Neural cell (in vitro differentiated cells): ENCODE measurements at regions not wholly inside any gene's neighbourhood (a gene's known extent, or its start where the extent isn't known, plus 50 kb on each side); places are given as distances from the start of the nearest gene placed in this dataset.

Source experiments
- H2AFZ ChIP-seq: fragments of 200-600, 300-800 bp; sonication (generic), shearing (Covaris generic); 2 replicates; pipeline ENCODE4 v1.6.0; 2014; ENCODE audit warnings: low read depth, mild to moderate bottlenecking, antibody characterized with exemption, low read length, moderate library complexity
- H3F3A ChIP-seq: fragments of 200-600 bp; shearing (Covaris generic); 2 replicates; pipeline ENCODE4 v1.6.1; 2016; ENCODE audit warnings: mild to moderate bottlenecking, moderate library complexity, mixed read lengths, antibody characterized with exemption, low read length; ENCODE audit not compliant: insufficient read depth, poor library complexity, severe bottlenecking
- H3K27ac ChIP-seq: fragments of 200-600, 300-800 bp; sonication (generic), shearing (Covaris generic); 2 replicates; pipeline ENCODE4 v1.5.1; 2014; ENCODE audit warnings: mild to moderate bottlenecking, low read length, moderate library complexity
- H3K27me3 ChIP-seq: fragments of 300-800, 200-600 bp; sonication (generic), shearing (Covaris generic); 2 replicates; pipeline ENCODE4 v1.6.0; 2014; ENCODE audit warnings: mild to moderate bottlenecking, low read depth, low read length, moderate library complexity; ENCODE audit not compliant: insufficient read depth
- H3K36me3 ChIP-seq: fragments of 300-800, 200-600 bp; sonication (generic), shearing (Covaris generic); 2 replicates; pipeline ENCODE4 v1.5.1; 2014; ENCODE audit warnings: mild to moderate bottlenecking, antibody characterized with exemption, low read length, moderate library complexity; ENCODE audit not compliant: insufficient read depth
- H3K4me2 ChIP-seq: fragments of 300-800, 200-600 bp; sonication (generic), shearing (Covaris generic); 2 replicates; pipeline ENCODE4 v1.6.0; 2014; ENCODE audit warnings: mild to moderate bottlenecking, low read length
- H3K4me3 ChIP-seq: fragments of 300-800, 200-600 bp; sonication (generic), shearing (Covaris generic); 2 replicates; pipeline ENCODE4 v1.5.1; 2014; ENCODE audit warnings: mild to moderate bottlenecking, low read length, moderate library complexity
- H3K79me2 ChIP-seq: fragments of 200-600 bp; shearing (Covaris generic); replicated peaks from 2 replicates; pipeline ENCODE4 v1.6.0; 2014; ENCODE audit warnings: mild to moderate bottlenecking, low read length, moderate library complexity; ENCODE audit not compliant: insufficient read depth
- H3K9ac ChIP-seq: fragments of 300-800, 200-600 bp; sonication (generic), shearing (Covaris generic); 2 replicates; pipeline ENCODE4 v1.6.1; 2016; ENCODE audit warnings: mild to moderate bottlenecking, low read length, mixed read lengths
- H3K9me2 ChIP-seq: fragments of 200-600 bp; shearing (Covaris generic); 2 replicates; pipeline ENCODE4 v1.6.1; 2016; ENCODE audit warnings: mild to moderate bottlenecking, low read length, mixed read lengths; ENCODE audit not compliant: insufficient read depth
- H3K9me3 ChIP-seq: fragments of 200-600, 300-800 bp; sonication (generic), shearing (Covaris generic); 2 replicates; pipeline ENCODE4 v1.6.1; 2016; ENCODE audit warnings: mild to moderate bottlenecking, mixed run types, low read length, moderate library complexity, mixed read lengths
- H4K20me1 ChIP-seq: fragments of 200-600 bp; shearing (Covaris generic); 2 replicates; pipeline ENCODE4 v1.6.1; 2016; ENCODE audit warnings: mild to moderate bottlenecking, mixed run types; ENCODE audit not compliant: insufficient read depth
- CTCF ChIP-seq: fragments of 450-650 bp; IDR thresholded peaks from 2 replicates; pipeline ENCODE4 v1.5.1; 2014; ENCODE audit warnings: antibody characterized with exemption, mild to moderate bottlenecking, moderate library complexity; ENCODE audit not compliant: poor library complexity, severe bottlenecking
- EP300 ChIP-seq: fragments of 450-650 bp; conservative IDR thresholded peaks from 2 replicates; pipeline ENCODE4 v1.6.1; 2014; ENCODE audit warnings: antibody characterized with exemption, mild to moderate bottlenecking, moderate library complexity; ENCODE audit not compliant: poor library complexity, severe bottlenecking
- EZH2 ChIP-seq: fragments of 200-600, 300-800 bp; shearing (Covaris generic), sonication (generic); IDR thresholded peaks from 2 replicates; pipeline ENCODE4 v1.6.1; 2014; ENCODE audit warnings: antibody characterized with exemption, low read length, borderline replicate concordance, mild to moderate bottlenecking; ENCODE audit not compliant: insufficient read depth, poor library complexity, severe bottlenecking
- MXI1 ChIP-seq: fragments of 450-650 bp; conservative IDR thresholded peaks from 2 replicates; pipeline ENCODE4 v1.6.1; 2014; ENCODE audit warnings: antibody characterized with exemption, mild to moderate bottlenecking; ENCODE audit not compliant: poor library complexity, severe bottlenecking
- POLR2AphosphoS5 ChIP-seq: IDR thresholded peaks from 2 replicates; pipeline ENCODE4 v1.6.1; 2012
- RAD21 ChIP-seq: fragments of 450-650 bp; conservative IDR thresholded peaks from 2 replicates; pipeline ENCODE4 v1.6.1; 2014; ENCODE audit warnings: antibody characterized with exemption, mild to moderate bottlenecking, moderate library complexity
- REST ChIP-seq: IDR thresholded peaks from 2 replicates; pipeline ENCODE4 v1.6.1; 2012; ENCODE audit warnings: borderline replicate concordance
- SMC3 ChIP-seq: fragments of 450-650 bp; conservative IDR thresholded peaks from 2 replicates; pipeline ENCODE4 v1.6.1; 2014; ENCODE audit warnings: antibody characterized with exemption, mild to moderate bottlenecking, moderate library complexity; ENCODE audit not compliant: poor library complexity
- TAF1 ChIP-seq: IDR thresholded peaks from 2 replicates; pipeline ENCODE4 v1.6.1; 2012; ENCODE audit warnings: low read depth

GRCh38 chr2:221771297-221771696 lies 199.2 kb upstream of the EPHA4 start:
- Histone ChIP-seq H3K9ac (no peak overlapping the region), H4K20me1 (no peaks in the 10 kb centered on the region), H3K27me3 (no peaks in the 10 kb centered on the region), H3K9me2 (no peaks in the 10 kb centered on the region), H3K79me2 (no peaks in the 10 kb centered on the region), H2AFZ (no peak overlapping the region), H3K36me3 (no peaks in the 10 kb centered on the region), H3K4me2 (no peak overlapping the region), H3K27ac (no peak overlapping the region), H3K9me3 (no peaks in the 10 kb centered on the region), H3K4me3 (no peak overlapping the region), H3F3A (no peaks in the 10 kb centered on the region)
- no peak for TF ChIP-seq CTCF
- no peak for TF ChIP-seq POLR2AphosphoS5
- TF ChIP-seq REST, result no peak
- no peak for TF ChIP-seq EP300
- TF ChIP-seq SMC3, result no peak
- TF ChIP-seq RAD21, result no peak
- TF ChIP-seq MXI1, result no peak
- no peak for TF ChIP-seq TAF1
- TF ChIP-seq EZH2, result no peak

GRCh38 chr2:221767106-221768012 lies 195.3 kb upstream of the EPHA4 start:
- H3K4me3 ChIP-seq, result no peak overlapping the region
- H3K27ac ChIP-seq, result no peak overlapping the region
- no peak overlapping the region for H3K9ac ChIP-seq
- H3K4me2 ChIP-seq, result no peak overlapping the region
- H3K27me3 ChIP-seq, result no peaks in the 10 kb centered on the region
- no peak for TF ChIP-seq CTCF
- no peak for TF ChIP-seq MXI1
- TF ChIP-seq EP300, result no peak
- no peak for TF ChIP-seq RAD21
- no peak for TF ChIP-seq SMC3
- no peak for TF ChIP-seq REST
- no peak for TF ChIP-seq TAF1
- no peak for TF ChIP-seq POLR2AphosphoS5
- TF ChIP-seq EZH2, result no peak
- H3K79me2 ChIP-seq, result no peaks in the 10 kb centered on the region
- H2AFZ ChIP-seq, result no peak overlapping the region
- H3K9me3 ChIP-seq, result no peaks in the 10 kb centered on the region
- H3K9me2 ChIP-seq, result no peaks in the 10 kb centered on the region
- H4K20me1 ChIP-seq, result no peaks in the 10 kb centered on the region
- no peaks in the 10 kb centered on the region for H3F3A ChIP-seq
- H3K36me3 ChIP-seq, result no peaks in the 10 kb centered on the region
